ENCODE measurements at regions not wholly inside any gene's neighbourhood (a gene's known extent, or its start where the extent isn't known, plus 50 kb on each side); places are given as distances from the start of the nearest gene placed in this dataset.
"Not testable (repeated sequence)": the region's sequence is repeated elsewhere in the genome, so short reads cannot be mapped to it uniquely, and the experiment has no call there.

- not testable (repeated sequence) for DNase-seq
These were observed 101.0 kb upstream of the PTPN20 start for GRCh38 chr10:46810222-46810621.

DNA sequence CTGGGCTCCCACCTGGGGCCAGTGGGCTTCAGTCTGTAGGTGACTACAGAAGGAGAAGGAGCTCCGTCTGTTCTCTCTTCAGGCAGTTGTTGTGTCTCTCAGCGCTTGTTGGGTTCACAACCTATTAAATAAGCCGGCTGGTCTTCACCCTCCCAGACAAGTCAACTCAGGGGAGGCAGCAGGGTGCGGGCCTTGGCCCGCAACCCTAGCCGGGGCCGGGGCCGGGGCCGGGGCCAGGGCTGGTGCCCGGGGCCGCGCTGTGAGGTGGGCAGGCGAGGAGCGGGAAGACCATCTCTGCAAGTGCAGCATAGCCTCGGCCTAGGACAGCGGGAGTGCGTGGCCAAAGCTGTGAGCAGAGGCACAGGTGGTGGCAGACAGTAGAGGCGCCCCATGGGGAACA lies 95.1 kb upstream of the PTPN20 start:
- DNase-seq, result not testable (repeated sequence)

DNA sequence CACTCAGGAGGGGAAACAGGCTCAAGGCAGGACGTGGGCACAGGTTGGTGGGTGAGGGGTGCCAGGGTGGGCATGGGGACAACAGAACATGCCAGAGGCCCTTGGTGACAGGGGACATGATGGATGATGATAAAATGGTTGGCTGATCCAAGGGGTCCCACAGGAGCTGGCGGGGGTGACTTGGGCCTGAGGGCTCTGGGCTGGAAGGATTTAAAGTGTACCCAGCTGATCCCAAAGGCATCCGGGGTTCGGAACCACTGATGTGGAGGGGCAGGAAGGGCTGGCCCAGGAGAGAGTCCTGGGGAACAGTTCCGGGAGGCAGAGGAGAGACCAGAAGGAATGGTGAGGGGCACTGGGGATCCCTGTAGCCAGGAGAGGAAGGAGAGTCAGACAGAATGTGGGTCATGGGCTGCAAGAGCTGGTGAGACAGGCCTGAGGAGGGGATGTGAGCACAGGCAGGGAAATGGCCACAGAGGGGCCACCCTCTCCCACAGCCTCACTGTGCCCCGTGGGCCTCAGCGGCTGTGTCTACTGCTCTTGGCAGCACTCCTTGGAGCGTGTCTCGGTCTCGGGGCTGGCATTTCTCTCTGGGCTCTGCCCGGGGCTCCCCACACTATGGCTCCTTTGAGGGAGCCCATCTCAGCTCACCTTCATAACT lies 70.7 kb upstream of the PTPN20 start:
- DNase-seq, result not testable (repeated sequence)

GRCh38 chr10:46841051-46841593 lies 70.1 kb upstream of the PTPN20 start:
- DNase-seq, result not testable (repeated sequence)

GRCh38 chr10:46845194-46845593 lies 66.0 kb upstream of the PTPN20 start:
- not testable (repeated sequence) for DNase-seq

DNA sequence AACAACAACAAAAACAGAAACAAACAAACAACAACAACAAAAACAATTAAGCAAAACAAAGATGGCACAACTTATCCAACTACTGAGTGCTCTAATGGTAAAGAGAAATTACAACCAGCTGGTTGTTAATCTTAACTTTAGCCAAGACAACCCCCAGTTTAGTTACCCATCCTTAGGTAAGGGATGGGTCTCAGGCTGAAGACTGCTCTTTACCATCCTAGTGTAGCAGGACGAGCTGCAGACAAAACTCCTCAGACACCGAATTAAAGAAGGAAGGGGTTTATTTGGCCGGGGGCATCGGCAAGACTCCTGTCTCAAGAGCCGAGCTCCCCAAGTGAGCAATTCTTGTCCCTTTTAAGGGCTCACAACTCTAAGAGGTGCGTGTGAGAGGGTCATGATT lies 65.6 kb upstream of the PTPN20 start:
- not testable (repeated sequence) for DNase-seq

DNA sequence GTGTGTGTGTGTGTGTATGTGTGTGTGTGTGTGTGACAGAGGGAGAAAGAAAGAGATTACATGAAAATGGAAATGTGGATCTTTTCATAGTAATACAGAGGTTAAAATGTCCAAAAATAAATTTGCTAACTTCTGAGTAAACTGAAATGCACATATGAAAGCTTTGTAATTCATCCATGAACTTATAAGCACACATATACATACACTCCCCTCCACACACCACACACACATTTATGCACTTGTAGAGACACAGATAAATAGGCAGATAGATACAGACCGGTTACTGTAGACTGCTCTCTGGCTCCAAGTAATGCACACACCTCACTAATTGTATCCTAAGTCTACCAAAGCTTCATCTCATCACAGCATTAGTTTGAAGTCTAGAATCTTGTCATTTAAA lies 50.5 kb upstream of the PTPN20 start:
- not testable (repeated sequence) for DNase-seq

All from NCI-H1048 (cell line).